ENCODE measurements at regions not wholly inside any gene's neighbourhood (a gene's known extent, or its start where the extent isn't known, plus 50 kb on each side); places are given as distances from the start of the nearest gene placed in this dataset.

DNA sequence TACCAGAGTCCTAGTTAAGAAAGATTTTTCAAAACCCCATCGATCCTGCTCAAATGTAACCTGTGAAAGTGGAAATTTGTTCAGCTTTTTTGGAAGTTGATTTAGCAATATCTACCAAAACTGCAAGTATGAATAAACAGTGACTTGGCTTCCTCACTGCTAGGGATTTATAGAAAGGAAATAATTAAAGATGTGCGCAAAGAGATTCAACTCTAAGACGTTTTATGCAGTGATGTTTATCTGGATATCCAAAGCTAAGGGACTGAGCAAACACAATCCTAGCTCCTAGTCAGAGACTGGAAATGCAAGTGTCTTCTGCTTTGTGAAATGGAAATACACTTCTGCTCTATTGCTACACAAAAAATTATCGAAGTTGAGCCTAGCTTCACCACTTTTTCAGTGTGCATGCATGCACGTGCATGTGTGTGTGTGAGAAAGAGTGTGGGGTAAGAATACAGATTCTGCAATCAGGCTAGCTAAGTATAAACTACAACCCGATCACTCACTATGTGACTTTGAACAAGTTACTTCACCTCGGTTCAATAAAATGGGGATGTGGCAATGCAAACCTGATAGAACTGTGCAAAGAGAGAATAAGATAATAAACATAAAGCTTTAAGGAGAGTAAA, 52.1 kb upstream of the FOXF1 start:
- TF ChIP-seq, protein P1, sequence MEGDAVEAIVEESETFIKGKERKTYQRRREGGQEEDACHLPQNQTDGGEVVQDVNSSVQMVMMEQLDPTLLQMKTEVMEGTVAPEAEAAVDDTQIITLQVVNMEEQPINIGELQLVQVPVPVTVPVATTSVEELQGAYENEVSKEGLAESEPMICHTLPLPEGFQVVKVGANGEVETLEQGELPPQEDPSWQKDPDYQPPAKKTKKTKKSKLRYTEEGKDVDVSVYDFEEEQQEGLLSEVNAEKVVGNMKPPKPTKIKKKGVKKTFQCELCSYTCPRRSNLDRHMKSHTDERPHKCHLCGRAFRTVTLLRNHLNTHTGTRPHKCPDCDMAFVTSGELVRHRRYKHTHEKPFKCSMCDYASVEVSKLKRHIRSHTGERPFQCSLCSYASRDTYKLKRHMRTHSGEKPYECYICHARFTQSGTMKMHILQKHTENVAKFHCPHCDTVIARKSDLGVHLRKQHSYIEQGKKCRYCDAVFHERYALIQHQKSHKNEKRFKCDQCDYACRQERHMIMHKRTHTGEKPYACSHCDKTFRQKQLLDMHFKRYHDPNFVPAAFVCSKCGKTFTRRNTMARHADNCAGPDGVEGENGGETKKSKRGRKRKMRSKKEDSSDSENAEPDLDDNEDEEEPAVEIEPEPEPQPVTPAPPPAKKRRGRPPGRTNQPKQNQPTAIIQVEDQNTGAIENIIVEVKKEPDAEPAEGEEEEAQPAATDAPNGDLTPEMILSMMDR (IDR thresholded peaks at IDR 0.05; ENCODE audit: extremely low read depth, missing control alignments), result no peak
- DNase-seq (ENCODE audit: low spot score), result no peak

DNA sequence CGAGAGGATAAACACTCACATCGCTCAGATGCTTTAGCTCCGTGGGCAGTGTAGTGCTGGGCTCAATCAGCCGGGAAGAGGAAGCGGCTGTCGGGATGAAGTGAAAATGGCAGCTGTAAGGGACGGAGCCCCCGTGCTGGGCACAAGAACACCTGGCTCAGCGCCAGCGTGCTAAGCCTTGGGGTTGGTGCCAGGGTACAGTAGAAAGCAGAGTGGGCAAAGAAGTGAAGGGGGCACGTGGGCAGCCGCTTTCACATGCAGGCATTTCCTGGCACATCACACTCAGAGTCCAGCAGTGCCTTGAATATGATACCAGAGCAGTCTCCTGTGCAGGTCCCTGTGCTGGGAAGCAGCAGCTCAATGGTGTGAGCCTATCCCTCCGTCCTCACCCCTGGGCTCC, 51.1 kb upstream of the FOXF1 start:
- no peak for DNase-seq (ENCODE audit: low spot score)
- TF ChIP-seq, protein P1 (IDR thresholded peaks at IDR 0.05; ENCODE audit: extremely low read depth, missing control alignments), result no peak
